H7 (cell line): ENCODE measurements at regions not wholly inside any gene's neighbourhood (a gene's known extent, or its start where the extent isn't known, plus 50 kb on each side); places are given as distances from the start of the nearest gene placed in this dataset.
A peak's percentile ranks its signal among the peaks of the same experiment; 100 is the strongest.

Experiments
- DNase-seq: peaks from one replicate; pipeline ENCODE4 v3.0.0; 2012
- H3K27me3 ChIP-seq: 2 replicates; pipeline ENCODE4 v1.6.0; 2011; ENCODE audit warnings: mild to moderate bottlenecking, low read length; ENCODE audit not compliant: control insufficient read depth, insufficient read depth
- H3K36me3 ChIP-seq: replicated peaks from 2 replicates; pipeline ENCODE4 v1.5.1; 2011; ENCODE audit warnings: low read length; ENCODE audit not compliant: control insufficient read depth, insufficient read depth
- H3K4me3 ChIP-seq: 2 replicates; pipeline ENCODE4 v1.5.1; 2011; ENCODE audit warnings: low read depth, mild to moderate bottlenecking, control low read depth, low read length, moderate library complexity; ENCODE audit not compliant: insufficient read depth

- no peaks in the 10 kb centered on the region for H3K27me3 ChIP-seq
- no peak for DNase-seq
These were observed 289.8 kb upstream of the STS start for GRCh38 chrX:6857749-6858148.

GRCh38 chrX:6856471-6856870 lies 291.0 kb upstream of the STS start:
- no peak for DNase-seq
- Histone ChIP-seq H3K36me3 (no peaks in the 10 kb centered on the region; the same call in 1 of the 2 replicates), H3K4me3 (no peak overlapping the region), H3K27me3 (no peaks in the 10 kb centered on the region)

More at GRCh38 chrX:6857749-6858148, 289.8 kb upstream of the STS start:
- Histone ChIP-seq H3K4me3 (no peak overlapping the region), H3K36me3 (no peaks in the 10 kb centered on the region; the same call in 1 of the 2 replicates)

- Histone ChIP-seq H3K27me3 (no peaks in the 10 kb centered on the region), H3K4me3 (no peak overlapping the region), H3K36me3 (no peaks in the 10 kb centered on the region)
- DNase-seq: no peak
These were observed 294.6 kb upstream of the STS start for GRCh38 chrX:6852869-6853268.

- H3K27me3 ChIP-seq: no peaks in the 10 kb centered on the region
- DNase-seq: no peak
- no peaks in the 10 kb centered on the region for H3K36me3 ChIP-seq
- H3K4me3 ChIP-seq: no peak overlapping the region
These were observed 295.4 kb upstream of the STS start for GRCh38 chrX:6852121-6852520.

GRCh38 chrX:6851140-6851539 lies 296.4 kb upstream of the STS start:
- no peaks in the 10 kb centered on the region for H3K36me3 ChIP-seq
- no peaks in the 10 kb centered on the region for H3K27me3 ChIP-seq
- H3K4me3 ChIP-seq: no peak overlapping the region
- DNase-seq: no peak

- Histone ChIP-seq H3K36me3 (no peaks in the 10 kb centered on the region), H3K27me3 (no peaks in the 10 kb centered on the region), H3K4me3 (no peak overlapping the region)
- no peak for DNase-seq
These were observed 297.6 kb upstream of the STS start for GRCh38 chrX:6849716-6850414.

GRCh38 chrX:6832619-6833018 lies 297.7 kb upstream of the VCX3A start:
- Histone ChIP-seq H3K27me3 (no peaks in the 10 kb centered on the region), H3K4me3 (no peak overlapping the region)
- DNase-seq: no peak

GRCh38 chrX:6826856-6827255 lies 291.9 kb upstream of the VCX3A start:
- no peak for DNase-seq
- Histone ChIP-seq H3K27me3 (no peaks in the 10 kb centered on the region), H3K36me3 (no peaks in the 10 kb centered on the region), H3K4me3 (no peak overlapping the region)

More at GRCh38 chrX:6832619-6833018, 297.7 kb upstream of the VCX3A start:
- no peaks in the 10 kb centered on the region for H3K36me3 ChIP-seq

- DNase-seq: no peak
- H3K27me3 ChIP-seq: no peaks in the 10 kb centered on the region
- no peak overlapping the region for H3K4me3 ChIP-seq
- H3K36me3 ChIP-seq: no peaks in the 10 kb centered on the region
These were observed 286.8 kb upstream of the VCX3A start for GRCh38 chrX:6821730-6822129.

- Histone ChIP-seq H3K4me3 (no peak overlapping the region), H3K36me3 (no peaks in the 10 kb centered on the region), H3K27me3 (no peaks in the 10 kb centered on the region)
- peak; percentile 19 for DNase-seq
These were observed 279.0 kb upstream of the VCX3A start for GRCh38 chrX:6813836-6814370.

GRCh38 chrX:6812087-6812486 lies 277.2 kb upstream of the VCX3A start:
- no peak for DNase-seq
- no peak overlapping the region for H3K4me3 ChIP-seq
- H3K27me3 ChIP-seq: no peaks in the 10 kb centered on the region
- H3K36me3 ChIP-seq: no peaks in the 10 kb centered on the region

- no peaks in the 10 kb centered on the region for H3K27me3 ChIP-seq
- H3K36me3 ChIP-seq: no peaks in the 10 kb centered on the region
- DNase-seq: no peak
- H3K4me3 ChIP-seq: no peak overlapping the region
These were observed 275.9 kb upstream of the VCX3A start for GRCh38 chrX:6810776-6811175.

GRCh38 chrX:6803607-6804006 lies 268.7 kb upstream of the VCX3A start:
- H3K36me3 ChIP-seq: no peaks in the 10 kb centered on the region
- DNase-seq: no peak
- no peak overlapping the region for H3K4me3 ChIP-seq
- H3K27me3 ChIP-seq: no peaks in the 10 kb centered on the region

- no peak for DNase-seq
- no peaks in the 10 kb centered on the region for H3K36me3 ChIP-seq
- no peak overlapping the region for H3K4me3 ChIP-seq
These were observed 258.1 kb upstream of the VCX3A start for GRCh38 chrX:6793000-6793399.

GRCh38 chrX:6783912-6784311 lies 249.0 kb upstream of the VCX3A start:
- no peaks in the 10 kb centered on the region for H3K27me3 ChIP-seq
- DNase-seq: no peak
- no peak overlapping the region for H3K4me3 ChIP-seq
- no peaks in the 10 kb centered on the region for H3K36me3 ChIP-seq

More at GRCh38 chrX:6793000-6793399, 258.1 kb upstream of the VCX3A start:
- no peaks in the 10 kb centered on the region for H3K27me3 ChIP-seq
